Umbilical cord (tissue), 1 donor: ENCODE measurements at regions not wholly inside any gene's neighbourhood (a gene's known extent, or its start where the extent isn't known, plus 50 kb on each side); places are given as distances from the start of the nearest gene placed in this dataset.
"Not testable (repeated sequence)": the region's sequence is repeated elsewhere in the genome, so short reads cannot be mapped to it uniquely, and the experiment has no call there.

Experiments
- DNase-seq: peaks from one replicate; pipeline ENCODE4 v3.0.0-alpha.2; 2015; ENCODE audit warnings: low spot score

DNA sequence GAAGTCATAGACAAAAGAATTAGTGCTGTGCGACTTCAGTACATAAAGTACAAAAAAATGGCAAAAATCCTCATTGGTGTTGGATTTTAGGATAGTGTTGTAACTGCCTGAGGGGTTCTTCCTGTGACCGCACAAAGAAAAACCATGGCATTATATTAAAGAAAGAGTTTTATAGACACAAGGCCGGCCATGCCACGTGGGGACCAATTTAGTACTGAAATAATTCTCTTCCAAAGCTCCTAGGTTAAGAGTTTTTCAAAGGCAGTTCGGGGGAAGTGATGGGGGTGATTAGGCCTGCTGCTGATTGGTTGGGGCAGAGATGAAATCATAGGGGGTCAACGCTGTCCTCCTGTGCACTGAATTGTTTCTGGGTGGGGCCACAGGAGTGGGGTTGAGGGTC lies 150.9 kb upstream of the EEA1 start:
- no peak for DNase-seq

DNA sequence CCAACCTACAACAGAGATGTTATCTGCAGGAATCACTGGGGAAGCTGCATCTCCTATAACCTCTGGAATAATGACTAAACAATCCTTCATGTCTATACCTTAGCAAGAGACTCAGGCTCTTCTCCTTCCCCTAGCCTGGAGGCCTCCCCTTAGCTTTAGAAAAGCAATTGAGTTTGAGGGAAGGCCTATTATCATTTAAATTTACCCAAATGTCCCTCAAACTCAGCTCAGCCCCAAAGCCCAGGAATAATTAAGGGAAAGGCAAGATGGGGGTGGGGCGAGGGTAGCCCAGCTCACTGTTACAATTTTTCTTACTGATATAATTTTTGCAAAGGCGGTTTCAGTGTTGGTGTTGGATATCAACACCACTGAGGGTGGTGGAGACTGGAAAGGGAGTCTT lies 151.4 kb upstream of the EEA1 start:
- DNase-seq = no peak

DNA sequence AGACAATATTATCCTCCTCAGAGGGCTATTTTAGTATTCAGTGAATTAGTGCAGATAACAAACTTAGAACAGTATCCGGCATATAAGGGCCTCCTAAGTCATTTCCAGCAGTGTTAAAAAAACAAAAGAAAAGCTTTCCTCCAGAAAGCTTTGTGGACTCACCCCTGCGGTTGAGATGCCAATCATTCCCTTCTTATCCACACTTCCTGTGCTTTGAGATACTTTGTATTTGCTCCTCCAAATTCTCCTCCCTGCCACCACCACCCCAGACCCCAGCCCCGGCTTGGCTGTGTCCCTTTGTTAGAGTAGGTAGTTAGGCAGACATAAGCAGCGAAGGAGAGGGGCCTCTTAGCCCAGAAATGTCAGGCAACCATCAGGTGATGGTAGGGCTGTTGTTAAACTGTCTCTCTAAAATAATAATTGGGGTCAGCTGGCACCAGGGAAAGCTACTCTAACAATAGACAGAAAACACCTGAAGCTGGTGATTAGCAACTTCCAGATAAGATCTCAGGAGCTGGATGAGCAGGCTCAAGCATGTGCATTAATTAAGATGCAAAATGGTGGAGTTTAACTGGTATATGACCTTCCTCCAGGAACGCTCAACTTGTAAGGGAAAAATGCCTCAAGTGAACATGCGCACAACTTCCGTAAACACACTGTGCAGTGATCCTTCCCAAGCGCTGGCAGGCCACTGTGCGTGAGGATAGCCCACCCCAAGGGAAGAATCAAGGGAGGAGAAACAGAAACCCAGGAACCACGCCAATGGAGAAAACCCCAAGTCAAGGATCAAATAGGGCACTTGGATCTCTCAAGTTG lies 152.1 kb upstream of the EEA1 start:
- DNase-seq = peak; percentile 14

DNA sequence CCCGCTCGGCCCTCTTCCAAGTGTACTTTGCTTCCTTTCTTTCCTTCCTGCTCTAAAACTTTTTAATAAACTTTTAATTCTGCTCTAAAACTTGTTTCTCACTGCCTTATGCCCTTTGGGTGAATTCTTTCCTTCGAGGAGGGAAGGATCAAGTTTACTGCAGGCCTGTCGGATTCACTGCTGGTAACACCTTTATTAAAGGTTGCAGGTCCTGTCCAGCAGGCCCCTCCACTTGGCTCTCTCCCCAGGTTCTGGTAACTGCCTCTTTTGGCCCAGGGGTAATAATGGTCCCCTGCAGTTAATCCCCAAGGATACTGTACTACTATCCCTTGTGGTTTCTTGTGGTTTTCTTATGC lies 152.7 kb upstream of the EEA1 start:
- DNase-seq = no peak

DNA sequence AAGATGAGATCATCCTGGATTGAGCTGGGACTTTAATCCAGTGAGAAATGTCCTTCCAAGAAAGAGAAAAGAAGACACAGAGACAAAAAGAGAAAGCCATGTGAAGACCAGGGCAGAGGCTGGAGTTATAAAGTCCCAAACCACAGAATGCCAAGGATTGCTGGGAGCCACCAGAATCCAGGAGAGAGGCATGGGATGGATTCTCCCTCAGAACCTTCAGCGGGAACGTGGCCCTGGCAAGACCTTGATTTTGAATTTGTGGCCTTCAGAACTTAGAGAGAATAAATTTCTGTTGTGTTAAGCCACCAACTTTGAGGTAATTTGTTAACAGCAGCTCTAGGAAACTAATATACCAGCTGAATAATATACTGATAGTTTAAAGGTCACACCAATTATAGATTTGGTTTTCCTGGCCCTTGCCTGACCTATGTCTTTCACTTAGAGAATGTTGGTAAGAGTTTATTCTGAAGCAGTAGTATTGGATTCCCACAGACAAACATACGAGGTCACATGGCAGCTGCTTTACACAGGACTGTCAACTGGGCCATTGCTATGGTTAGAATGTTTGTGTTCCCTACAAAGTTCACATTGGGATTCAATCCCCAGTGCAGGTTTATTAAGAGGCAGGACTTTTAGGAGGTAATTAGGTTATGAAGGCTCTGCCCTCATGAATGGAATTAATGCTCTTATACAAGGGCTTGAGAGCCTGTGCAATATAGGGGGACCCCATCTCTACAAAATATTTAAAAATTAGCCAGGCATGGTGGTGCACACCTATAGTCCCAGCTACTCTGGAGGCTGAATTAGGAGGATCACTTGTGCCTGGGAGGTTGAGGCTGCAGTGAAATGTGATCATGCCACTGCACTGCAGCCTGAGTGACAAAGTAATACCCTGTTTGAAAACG lies 156.5 kb upstream of the EEA1 start:
- no peak for DNase-seq

DNA sequence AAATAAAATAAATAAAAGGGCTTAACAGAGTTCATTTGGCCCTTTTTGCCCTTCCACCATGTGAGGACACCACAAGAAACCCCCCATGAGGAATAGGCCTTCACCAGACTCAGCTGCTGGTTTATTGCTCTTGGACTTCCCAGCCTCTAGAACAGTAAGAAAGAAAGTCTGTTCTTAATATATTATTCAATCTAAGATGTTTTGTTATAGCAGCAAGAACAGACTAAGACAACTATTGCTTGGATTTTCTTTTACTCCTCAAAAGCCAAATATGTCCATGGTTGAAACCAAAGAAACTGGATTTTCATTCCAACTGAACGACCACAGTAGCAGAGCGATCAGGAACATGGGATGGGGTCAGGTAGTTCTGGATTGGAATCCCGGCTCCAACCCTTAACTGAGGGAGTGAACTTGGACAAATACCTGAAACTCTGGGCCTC lies 157.2 kb upstream of the EEA1 start:
- no peak for DNase-seq

DNA sequence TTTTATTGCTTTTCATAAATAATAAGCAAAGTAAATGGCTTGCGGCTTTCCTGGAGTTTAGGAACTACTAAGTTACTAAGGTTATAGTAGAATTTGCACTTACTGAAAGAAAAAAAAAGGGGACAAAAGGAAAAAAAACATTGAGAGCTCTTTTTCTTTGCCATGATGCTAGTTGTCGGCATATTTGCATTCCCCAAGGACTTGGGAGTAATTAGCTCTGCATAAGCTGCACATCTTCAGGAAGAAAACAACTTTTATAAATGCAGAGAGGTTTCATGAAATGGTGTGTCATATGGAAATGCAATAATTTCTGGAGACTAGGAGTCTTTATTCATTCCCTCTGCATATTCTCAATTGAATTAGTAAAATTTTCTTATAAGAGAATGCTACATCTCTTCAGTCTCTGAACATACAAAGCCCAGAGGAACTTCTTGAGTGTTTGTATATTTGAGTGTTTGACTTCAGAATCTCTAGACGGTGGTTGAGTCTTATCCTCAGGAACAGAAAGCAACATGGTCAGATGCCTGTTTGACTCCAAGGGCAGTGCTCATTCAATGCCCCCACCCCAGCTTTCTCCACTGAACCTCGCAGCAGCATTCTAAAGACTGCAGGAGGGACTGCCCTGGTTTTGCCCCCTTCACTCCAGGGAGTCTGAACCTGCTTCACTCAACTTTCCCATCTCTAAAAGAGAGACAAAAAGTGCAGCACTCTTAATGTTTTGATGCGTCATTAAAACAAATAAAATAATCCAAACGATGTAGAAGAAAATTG lies 158.9 kb upstream of the EEA1 start:
- DNase-seq = no peak

DNA sequence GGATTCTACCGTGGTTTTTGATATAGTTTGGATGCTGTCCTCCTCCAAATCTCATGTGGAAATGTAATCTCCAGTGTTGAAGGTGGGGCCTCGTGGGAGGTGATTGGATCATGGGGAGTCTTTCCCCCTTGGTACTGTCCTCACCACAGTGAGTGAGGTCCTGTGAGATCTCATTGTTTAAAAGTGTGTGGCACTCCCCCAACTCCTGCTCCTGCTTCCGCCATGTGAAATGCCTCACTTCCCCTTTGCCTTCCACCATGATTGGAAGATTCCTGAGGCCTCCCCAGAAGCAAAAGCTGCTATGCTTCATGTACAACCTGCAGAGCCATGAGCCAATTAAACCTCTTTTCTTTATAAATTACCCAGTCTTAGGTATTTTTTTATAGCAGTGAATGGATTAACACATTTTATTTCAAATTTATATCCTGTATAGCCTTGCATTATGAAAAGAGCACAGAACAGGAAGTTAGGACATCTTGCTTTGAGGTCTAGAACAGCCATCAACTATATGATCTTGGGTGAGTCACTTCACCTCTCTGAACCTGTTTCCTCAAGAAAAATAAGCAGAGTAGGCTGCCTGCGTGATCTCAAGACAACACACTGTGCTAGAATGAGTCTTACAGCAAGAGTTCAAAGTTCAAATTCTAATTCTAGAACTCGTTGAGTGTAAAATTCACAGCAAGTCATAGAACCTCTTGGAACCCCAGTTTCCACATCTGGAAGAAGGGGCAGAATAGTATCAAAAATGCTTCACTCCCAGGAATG lies 160.9 kb upstream of the EEA1 start:
- DNase-seq = no peak

DNA sequence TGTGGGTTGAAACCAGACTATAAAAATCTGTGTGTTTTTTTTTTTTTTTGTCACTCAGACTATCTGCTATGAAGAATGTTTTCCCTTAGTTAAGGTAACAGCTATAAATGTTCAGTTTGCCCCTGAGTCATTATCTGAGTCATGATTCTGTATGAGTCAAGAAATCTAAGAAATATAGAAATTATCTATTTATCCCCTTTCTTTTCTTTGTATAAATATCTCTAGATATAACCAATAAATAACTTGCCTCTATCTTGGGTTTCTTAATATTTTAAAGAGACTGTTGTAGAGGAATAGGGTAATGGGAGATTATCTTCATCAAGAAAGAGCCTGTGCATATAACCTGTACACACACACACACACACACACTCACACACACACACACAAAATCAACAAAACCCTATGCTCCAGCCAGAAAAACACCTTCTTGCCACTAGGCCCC lies 161.7 kb upstream of the EEA1 start:
- DNase-seq = no peak

DNA sequence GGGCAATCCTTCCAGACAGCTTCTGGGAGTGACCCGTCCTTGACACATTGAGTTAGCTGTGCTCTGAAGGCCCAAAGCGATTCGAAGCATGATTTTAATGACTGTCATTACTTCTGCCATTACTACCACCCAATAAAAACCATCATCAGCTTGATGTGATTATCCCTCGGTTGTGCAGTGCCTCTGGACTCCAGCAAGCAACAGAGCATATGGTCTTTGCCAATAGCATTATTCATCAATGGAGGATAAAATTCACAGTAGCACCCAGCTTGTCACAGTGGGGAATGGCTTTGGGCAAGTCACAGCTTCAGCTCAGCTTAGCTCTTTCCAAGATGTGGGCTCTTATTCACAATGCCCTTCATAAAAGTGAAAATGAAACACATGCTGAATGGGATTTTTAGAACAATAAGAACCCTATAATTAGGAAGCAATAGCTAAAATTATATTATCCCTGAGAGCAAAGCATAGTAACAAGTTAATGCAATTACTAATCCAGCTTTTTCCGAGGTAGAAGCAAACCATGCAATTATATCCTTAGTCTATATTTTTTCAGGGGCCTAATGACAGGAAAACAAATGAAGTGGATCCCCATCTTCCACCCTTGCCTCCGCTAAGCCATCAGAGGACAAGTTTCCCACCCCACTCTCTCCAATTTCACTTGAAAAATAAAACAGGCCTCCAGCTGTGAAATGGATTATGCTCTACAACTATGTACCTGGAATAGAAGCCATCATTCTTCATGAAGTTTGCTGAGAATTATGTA lies 163.0 kb upstream of the EEA1 start:
- DNase-seq = no peak

DNA sequence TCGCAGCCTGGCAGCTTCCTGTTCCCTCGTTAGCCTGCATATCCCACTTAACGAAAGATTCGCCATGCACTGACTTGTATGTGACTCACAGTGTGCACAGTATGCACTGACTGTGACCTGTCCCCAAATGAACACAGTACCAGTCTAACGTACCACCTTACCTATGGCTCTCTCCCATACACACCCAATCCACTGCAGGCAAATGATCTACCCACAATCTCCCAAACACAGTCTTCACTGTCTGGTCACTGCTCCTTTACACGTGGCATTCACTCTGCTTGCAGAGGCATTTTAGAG lies 163.5 kb upstream of the EEA1 start:
- DNase-seq = no peak

DNA sequence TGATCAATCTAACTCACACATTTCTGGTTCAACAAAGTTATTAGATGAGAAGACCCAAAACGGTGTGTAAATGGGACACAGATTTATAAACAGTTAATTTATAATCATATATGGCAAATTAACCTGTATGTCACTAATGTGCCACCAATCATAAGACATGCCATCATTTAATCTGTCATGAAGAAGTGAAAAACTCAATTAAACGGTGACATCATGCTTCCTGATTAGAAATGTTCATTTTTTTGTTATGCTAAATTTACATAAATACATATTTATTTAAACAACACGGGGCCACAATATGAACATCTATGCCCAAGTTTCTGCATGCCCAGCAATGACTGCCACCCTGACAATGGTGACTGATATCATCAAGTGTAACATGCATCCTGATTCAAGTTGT lies 164.1 kb upstream of the EEA1 start:
- DNase-seq = no peak

DNA sequence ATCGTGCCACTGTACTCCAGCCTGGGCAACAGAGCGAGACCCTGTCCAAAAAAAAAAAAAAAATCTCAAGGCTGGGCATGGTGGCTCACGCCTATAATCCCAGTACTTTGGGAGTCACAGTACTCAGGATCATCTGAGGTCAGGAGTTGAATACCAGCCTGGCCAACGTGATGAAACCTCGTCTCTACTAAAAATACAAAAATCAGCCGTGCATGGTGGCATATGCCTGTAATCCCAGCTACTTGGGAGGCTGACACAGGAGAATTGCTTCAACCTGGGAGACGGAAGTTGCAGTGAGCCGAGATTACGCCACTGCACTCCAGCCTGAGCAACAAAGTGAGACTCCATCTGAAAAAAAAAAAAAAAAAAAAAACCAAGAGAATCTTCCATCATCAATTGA lies 165.1 kb upstream of the EEA1 start:
- not testable (repeated sequence) for DNase-seq

DNA sequence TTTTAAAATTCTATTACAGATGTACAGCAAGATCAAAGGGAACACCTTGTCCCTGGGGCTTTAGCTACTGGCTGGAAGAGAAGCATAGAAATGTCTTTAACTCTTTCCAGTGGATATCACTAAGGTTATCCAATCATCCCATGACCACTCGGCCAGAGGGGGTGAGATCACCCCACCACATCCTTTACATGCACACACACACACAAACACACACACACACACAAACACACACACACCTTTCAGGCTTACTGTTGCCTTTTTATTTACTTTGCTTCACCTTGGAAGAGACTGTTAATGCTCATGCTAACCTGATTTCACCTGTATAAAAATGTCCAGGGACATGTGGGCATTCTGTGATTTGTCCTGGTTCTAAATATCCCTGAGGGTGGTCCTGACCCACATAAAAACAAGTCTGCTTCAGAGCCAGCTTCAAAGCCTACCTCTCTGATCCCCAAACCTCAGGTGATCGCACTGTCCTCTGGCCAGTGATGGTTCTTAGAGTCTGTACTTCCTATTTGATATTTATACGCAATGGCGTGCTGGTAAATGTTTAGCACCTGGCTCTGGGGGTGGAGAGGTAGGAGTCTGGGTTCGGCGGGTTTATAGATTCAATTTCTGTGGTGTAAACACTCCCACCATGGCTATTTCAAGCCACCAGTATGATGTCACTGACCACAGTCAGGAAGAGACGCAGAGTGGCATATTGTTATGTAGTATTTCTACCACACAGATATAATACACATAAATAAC lies 166.1 kb upstream of the EEA1 start:
- no peak for DNase-seq

DNA sequence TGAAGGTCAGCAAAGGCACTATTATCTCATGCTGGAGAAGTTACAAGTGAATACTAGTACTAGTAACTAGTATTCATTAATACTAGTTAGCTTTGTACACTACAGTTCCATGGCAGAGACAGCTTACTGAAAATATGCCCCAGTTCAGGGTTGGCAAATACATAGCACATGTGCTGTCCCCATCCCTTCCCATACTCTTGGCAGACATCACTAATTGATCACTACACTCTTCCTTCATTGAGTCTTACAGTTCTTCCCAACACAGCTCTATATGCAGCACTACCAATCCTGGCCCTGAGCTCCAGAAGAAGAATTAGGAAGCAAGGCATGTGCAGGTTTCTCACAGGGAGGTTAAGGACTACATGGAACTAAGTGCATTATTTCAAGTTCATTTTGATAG lies 168.3 kb upstream of the EEA1 start:
- DNase-seq = no peak

DNA sequence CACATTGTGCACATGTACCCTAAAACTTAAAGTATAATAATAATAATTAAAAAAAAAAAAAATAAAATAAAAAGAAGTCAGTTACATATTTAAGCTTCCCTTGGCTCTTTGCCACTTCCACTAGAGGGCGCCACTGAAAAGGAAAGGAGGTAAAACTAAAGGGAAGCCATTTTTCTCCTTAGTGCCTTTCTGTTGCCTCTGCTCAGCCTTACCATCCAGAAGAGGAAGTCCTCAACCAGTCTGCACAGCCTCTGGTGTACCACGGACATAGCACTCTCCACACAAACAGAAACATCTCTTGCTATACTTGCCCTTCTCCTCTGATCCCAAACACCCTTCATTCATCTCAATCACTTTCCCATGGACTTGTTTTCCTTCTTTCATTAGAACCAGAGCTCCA lies 169.0 kb upstream of the EEA1 start:
- DNase-seq = peak; percentile 30

DNA sequence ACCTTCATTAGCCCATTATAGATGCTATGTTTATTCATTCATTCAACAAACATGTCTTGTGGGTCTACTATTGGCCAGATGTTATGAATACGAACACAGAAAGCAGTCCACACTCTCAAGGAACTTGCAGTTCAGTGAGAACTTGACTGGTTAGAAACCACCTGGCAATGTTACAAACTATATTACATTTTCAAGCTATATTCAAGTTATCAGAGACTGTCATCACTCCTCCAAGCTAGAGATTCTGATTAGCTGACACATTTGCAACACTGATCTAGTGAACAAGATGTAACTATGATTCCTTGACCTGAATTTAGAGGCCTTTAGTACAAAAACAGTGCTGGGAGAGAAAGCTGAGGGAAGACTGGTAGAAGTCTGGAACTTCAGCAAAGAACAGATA lies 170.7 kb upstream of the EEA1 start:
- DNase-seq = peak; percentile 21

DNA sequence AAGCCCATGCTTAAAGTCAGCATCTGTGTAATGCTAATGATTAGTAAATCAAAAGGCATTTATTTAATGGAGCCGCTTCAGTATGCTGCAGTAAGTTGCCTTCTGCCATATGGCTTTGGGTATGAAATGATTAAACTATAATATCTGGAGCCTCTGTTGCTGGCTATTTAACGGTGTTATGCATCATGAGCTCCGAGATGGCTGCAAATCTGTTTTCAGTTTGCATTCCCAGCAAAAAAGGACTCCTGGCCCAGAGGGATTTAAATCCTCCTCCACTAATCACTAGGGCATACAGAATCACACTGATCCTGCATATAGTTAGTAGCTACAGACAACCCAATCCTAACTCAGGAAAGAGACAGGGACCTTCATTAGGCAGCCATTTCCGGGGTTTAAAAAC lies 171.5 kb upstream of the EEA1 start:
- peak; percentile 87 for DNase-seq

DNA sequence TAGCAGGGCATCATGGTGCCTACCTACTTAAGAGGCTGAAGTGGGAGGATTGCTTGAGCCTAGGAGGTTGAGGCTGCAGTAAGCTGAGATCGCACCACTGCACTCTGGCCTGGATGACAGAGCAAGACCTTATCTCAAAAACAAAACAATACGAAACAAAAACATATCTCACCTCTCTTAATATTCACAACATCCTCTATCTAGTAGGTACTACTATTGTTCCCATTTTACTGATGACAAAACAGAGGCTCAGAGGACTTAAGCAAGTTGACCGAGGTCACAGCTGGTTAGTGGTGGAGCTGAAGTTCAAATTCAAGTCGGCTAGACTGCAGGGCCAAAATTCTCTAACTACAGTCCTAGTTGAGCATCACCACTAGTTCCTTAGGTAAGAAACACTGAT lies 172.3 kb upstream of the EEA1 start:
- DNase-seq = no peak

DNA sequence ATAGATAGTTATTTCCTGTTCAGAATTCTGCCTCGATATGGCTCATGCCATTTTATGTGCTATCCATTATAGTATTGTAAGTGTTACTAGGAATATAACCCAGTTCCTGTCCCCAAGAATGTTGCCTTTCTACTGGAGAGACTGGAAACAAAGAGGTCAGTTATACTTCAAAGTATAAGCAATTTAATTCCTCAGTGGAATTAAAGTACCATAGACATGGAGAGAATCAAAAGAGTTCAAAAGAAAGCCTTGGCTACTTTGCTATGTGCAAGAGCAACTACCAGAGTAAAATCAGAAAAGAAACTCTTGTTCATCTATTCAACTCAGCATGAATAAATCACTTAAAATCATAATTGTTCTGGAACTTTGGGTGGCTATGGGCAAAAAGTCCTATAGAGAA lies 173.2 kb upstream of the EEA1 start:
- peak; percentile 11 for DNase-seq
